ENCODE measurements at regions not wholly inside any gene's neighbourhood (a gene's known extent, or its start where the extent isn't known, plus 50 kb on each side); places are given as distances from the start of the nearest gene placed in this dataset.

DNA sequence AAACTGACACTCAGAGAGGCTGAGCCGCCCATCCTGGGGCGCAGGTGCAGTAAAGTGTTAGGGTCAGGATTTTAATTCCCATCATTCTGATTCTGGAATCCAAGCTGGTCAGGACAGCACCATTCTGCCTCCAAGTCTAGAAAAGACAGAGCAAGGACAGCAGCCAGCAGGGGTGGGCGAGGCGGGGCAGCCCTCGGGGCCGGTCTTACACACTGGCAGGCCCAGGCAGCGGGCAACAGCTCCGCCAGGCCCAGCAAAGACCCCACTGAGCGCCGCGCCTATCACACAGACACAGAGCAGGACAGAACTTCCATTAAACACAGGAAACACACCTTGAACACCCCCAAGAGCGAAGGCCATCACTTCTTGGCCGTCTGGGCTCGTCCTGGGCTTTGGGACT lies 66.5 kb upstream of the RXRA start:
- TF ChIP-seq SRF (IDR thresholded peaks at IDR 0.05; ENCODE audit: low read depth) (no peak), POLR2AphosphoS5 (IDR thresholded peaks at IDR 0.05; ENCODE audit: low read depth, low read length) (no peak), SIN3A (IDR thresholded peaks at IDR 0.05; ENCODE audit: low read depth) (no peak), CEBPB (IDR thresholded peaks at IDR 0.05; ENCODE audit: low read depth) (no peak), ZFX (IDR thresholded peaks at IDR 0.05) (no peak), CTCF (IDR thresholded peaks at IDR 0.05 in 2 of 3, conservative IDR thresholded peaks at IDR 0.05 in 1 of 3; ENCODE audit: borderline replicate concordance in 1 of 3, insufficient read depth in 1 of 3, low read depth in 2 of 3, low read length in 2 of 3) (no peak), POLR2A (IDR thresholded peaks at IDR 0.05; ENCODE audit: borderline replicate concordance, extremely low read depth, insufficient read depth, insufficient read length) (no peak), CBX3 (IDR thresholded peaks at IDR 0.05; ENCODE audit: low read depth) (no peak), YY1 (IDR thresholded peaks at IDR 0.05; ENCODE audit: extremely low read depth, insufficient replicate concordance, low read depth, low read length) (no peak), SP1 (IDR thresholded peaks at IDR 0.05; ENCODE audit: low read depth) (no peak), EZH2 (IDR thresholded peaks at IDR 0.05) (no peak)
- no peak overlapping the region for H3K9ac ChIP-seq (ENCODE audit: low read length)
- H3K4me3 ChIP-seq (replicated peaks in 1 of 2; ENCODE audit: low read depth in 1 of 2, low read length in 2 of 2): no peak overlapping the region
- RAD21 ChIA-PET (ENCODE audit: low non-redundant PET in 1 of 2, low total read pairs in 2 of 2, uncharacterized antibody in 2 of 2, unreplicated experiment in 2 of 2): no interaction called here
- no peaks in the 10 kb centered on the region for H3K79me2 ChIP-seq (ENCODE audit: insufficient read depth, low read length)
- H3K36me3 ChIP-seq (ENCODE audit: control insufficient read depth in 1 of 2, insufficient read depth in 2 of 2, low read length in 2 of 2): no peaks in the 10 kb centered on the region
- H3K9me2 ChIP-seq (ENCODE audit: insufficient read depth): no peaks in the 10 kb centered on the region
- intact Hi-C loops (cut with micrococcal nuclease): no loop called here
- H3K4me2 ChIP-seq (ENCODE audit: low read length): no peak overlapping the region
- ATAC-seq (no peak), DNase-seq (ENCODE audit: low read depth, low spot score) (no peak)
- no TSS peak for BruUV-seq (replicated peaks)
- POLR2A ChIA-PET: no interaction called here
- no peaks in the 10 kb centered on the region for H3K27me3 ChIP-seq (ENCODE audit: insufficient read depth, low read length)
- H2AFZ ChIP-seq (ENCODE audit: low read depth, low read length, poor library complexity, severe bottlenecking): no peak overlapping the region
- no peaks in the 10 kb centered on the region for H3K4me1 ChIP-seq (ENCODE audit: control insufficient read depth in 1 of 2, insufficient read depth in 2 of 2, low read length in 2 of 2)
- no peaks in the 10 kb centered on the region for H4K20me1 ChIP-seq (ENCODE audit: insufficient read depth)
- H3K9me3 ChIP-seq (ENCODE audit: control insufficient read depth in 1 of 2, insufficient read depth in 1 of 2, low read depth in 1 of 2, low read length in 2 of 2): no peaks in the 10 kb centered on the region
- H3K27ac ChIP-seq (ENCODE audit: low read depth, low read length): no peak overlapping the region
- CTCF ChIA-PET: no interaction called here

DNA sequence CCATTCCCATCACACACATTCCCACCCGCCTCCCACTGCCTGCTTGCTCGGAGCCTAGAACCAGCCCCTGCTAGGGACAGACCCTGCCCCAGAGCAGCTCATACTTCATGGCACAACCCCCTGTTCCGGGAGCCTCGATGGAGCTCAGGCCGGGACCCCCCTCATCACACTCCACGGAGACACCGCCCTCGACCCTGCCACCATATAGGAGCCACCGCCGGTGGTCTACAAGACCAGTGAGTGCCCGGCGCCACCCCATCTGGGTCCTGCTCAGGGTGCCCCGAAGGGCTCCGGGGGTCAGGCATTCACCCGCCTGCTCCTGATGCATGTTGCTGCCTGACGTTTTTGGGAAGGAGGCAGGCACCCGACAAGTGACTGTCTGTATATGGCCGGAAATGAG lies 65.5 kb upstream of the RXRA start:
- intact Hi-C loops (cut with micrococcal nuclease): no loop called here
- CTCF ChIA-PET: interaction anchor here (1.1 kb wide), 1 partner anchor 8 kb away, joined by 3 read pairs; no protein-coding TSS in a partner anchor
- TF ChIP-seq FOSL1 (IDR thresholded peaks at IDR 0.05; ENCODE audit: low read depth): no peak
- no peak for TF ChIP-seq CTCF (IDR thresholded peaks at IDR 0.05 in 2 of 3, conservative IDR thresholded peaks at IDR 0.05 in 1 of 3; ENCODE audit: borderline replicate concordance in 1 of 3, insufficient read depth in 1 of 3, low read depth in 2 of 3, low read length in 2 of 3)
- no peak for TF ChIP-seq ELF1 (IDR thresholded peaks at IDR 0.05; ENCODE audit: borderline replicate concordance, low read depth)
- TF ChIP-seq ZNF274 (IDR thresholded peaks at IDR 0.05; ENCODE audit: low read depth, low read length): no peak
- TF ChIP-seq SP1 (IDR thresholded peaks at IDR 0.05; ENCODE audit: low read depth): no peak
- no peak for TF ChIP-seq EGR1 (IDR thresholded peaks at IDR 0.05; ENCODE audit: low read depth)
- TF ChIP-seq RAD21 (IDR thresholded peaks at IDR 0.05; ENCODE audit: low read depth): no peak
- TF ChIP-seq, protein P1, sequence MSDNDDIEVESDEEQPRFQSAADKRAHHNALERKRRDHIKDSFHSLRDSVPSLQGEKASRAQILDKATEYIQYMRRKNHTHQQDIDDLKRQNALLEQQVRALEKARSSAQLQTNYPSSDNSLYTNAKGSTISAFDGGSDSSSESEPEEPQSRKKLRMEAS (IDR thresholded peaks at IDR 0.05): no peak
- TF ChIP-seq POLR2A (IDR thresholded peaks at IDR 0.05; ENCODE audit: borderline replicate concordance, extremely low read depth, insufficient read depth, insufficient read length): no peak
- no peak for TF ChIP-seq ATF3 (IDR thresholded peaks at IDR 0.05)
- no peak for TF ChIP-seq SRF (IDR thresholded peaks at IDR 0.05; ENCODE audit: low read depth)
- TF ChIP-seq JUND (IDR thresholded peaks at IDR 0.05): no peak
- no peak for TF ChIP-seq CEBPB (IDR thresholded peaks at IDR 0.05; ENCODE audit: low read depth)

More for the DNA sequence above, 65.5 kb upstream of the RXRA start:
- Histone ChIP-seq H3K9me3 (ENCODE audit: control insufficient read depth in 1 of 2, insufficient read depth in 1 of 2, low read depth in 1 of 2, low read length in 2 of 2) (no peaks in the 10 kb centered on the region), H3K4me2 (ENCODE audit: low read length) (no peak overlapping the region), H2AFZ (ENCODE audit: low read depth, low read length, poor library complexity, severe bottlenecking) (no peak overlapping the region), H4K20me1 (ENCODE audit: insufficient read depth) (no peaks in the 10 kb centered on the region), H3K9me2 (ENCODE audit: insufficient read depth) (no peaks in the 10 kb centered on the region), H3K27ac (ENCODE audit: low read depth, low read length) (no peak overlapping the region), H3K36me3 (ENCODE audit: control insufficient read depth in 1 of 2, insufficient read depth in 2 of 2, low read length in 2 of 2) (no peaks in the 10 kb centered on the region), H3K79me2 (ENCODE audit: insufficient read depth, low read length) (no peaks in the 10 kb centered on the region), H3K4me1 (ENCODE audit: control insufficient read depth in 1 of 2, insufficient read depth in 2 of 2, low read length in 2 of 2) (no peaks in the 10 kb centered on the region), H3K27me3 (ENCODE audit: insufficient read depth, low read length) (peaks cover 3% of the 10 kb centered on the region), H3K9ac (ENCODE audit: low read length) (no peak overlapping the region), H3K4me3 (replicated peaks in 1 of 2; ENCODE audit: low read depth in 1 of 2, low read length in 2 of 2) (no peak overlapping the region)
- BruUV-seq (replicated peaks): no TSS peak
- ChIA-PET RAD21 (ENCODE audit: low non-redundant PET in 1 of 2, low total read pairs in 2 of 2, uncharacterized antibody in 2 of 2, unreplicated experiment in 2 of 2) (no interaction called here), POLR2A (no interaction called here)
- ATAC-seq: no peak
- DNase-seq (ENCODE audit: low read depth, low spot score): no peak
